HG03520 (cell line): ENCODE measurements at regions not wholly inside any gene's neighbourhood (a gene's known extent, or its start where the extent isn't known, plus 50 kb on each side); places are given as distances from the start of the nearest gene placed in this dataset.
"Not testable (repeated sequence)": the region's sequence is repeated elsewhere in the genome, so short reads cannot be mapped to it uniquely, and the experiment has no call there.

ENCODE experiments used
- ATAC-seq: cut with Tn5 transposase; IDR thresholded peaks from one replicate; pipeline ENCODE4 v1.9.1; 2021; ENCODE audit warnings: mild to moderate bottlenecking, moderate library complexity; ENCODE audit not compliant: unreplicated experiment

DNA sequence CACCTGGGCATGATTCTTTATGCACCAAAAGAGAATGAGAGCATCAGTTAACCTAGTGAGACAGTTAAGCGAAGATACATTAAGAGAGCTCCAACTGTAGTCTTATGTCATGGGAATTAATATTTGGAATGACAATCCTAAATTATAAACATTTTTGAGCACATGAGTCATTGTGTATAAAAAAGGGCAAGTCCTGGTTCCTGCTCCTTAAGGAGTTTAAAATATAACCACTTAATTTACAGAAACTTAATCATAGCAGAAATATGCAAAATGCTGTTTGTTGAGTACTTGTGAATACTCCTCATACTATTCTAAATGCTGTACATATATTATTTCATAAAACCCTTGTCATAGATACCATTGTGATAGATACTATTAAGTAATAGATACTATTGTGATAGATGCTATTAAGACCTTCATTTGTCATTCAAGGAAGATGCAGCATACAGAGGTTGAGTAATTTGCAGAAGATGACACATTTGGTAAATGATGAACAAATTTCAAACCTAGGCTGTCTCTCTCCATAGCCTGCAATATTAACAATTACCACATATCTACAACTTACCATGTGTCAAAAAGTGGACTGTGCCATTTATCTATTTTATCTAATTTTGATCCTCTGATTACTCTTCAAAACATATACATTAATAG is 301.0 kb downstream of the TBC1D4 start:
- ATAC-seq, result no peak

DNA sequence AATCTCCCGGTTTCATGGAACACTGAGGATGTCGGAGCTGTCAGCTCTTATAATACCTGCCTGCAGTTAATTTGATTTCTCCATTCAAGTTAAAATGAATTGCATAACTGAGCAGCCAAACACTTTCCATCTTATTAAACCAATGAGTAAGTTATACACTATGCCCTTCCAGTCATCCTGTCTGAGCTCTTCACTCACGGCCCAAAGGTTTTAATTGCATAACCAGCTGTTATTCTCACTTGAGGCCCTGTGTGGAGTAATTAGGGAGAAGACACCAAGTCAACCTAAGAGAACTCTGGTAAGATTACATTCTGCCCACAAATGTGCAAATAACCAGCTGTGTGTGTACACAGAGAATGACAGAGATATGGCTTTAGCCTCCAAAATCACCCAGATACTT is 303.5 kb downstream of the TBC1D4 start:
- ATAC-seq, result no peak

- ATAC-seq, result no peak
Measured at GRCh38 chr13:75175575-75175974, 306.4 kb downstream of the TBC1D4 start.

- ATAC-seq, result not testable (repeated sequence)
Measured at GRCh38 chr13:75175097-75175496, 306.9 kb downstream of the TBC1D4 start.

DNA sequence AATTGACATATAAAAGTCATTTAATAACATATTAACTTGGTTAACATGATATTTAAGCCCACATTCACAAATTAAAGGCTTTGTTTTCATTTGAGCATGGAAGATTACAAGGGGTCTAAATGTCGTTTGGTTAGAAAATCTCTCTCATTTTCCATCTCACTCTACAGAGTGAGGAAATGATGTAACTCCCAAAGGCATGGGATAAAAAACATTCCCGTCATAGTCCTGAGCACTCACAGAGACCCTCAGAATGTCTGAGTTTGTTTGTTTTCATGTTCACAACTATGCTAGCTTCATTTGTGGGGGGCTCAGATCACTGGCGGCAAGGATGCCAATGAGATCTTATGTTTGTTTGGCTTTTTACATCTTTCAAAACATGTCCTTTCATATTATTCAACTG is 307.5 kb downstream of the TBC1D4 start:
- no peak for ATAC-seq

GRCh38 chr13:75173457-75174356 is 308.3 kb downstream of the TBC1D4 start:
- ATAC-seq, result no peak

DNA sequence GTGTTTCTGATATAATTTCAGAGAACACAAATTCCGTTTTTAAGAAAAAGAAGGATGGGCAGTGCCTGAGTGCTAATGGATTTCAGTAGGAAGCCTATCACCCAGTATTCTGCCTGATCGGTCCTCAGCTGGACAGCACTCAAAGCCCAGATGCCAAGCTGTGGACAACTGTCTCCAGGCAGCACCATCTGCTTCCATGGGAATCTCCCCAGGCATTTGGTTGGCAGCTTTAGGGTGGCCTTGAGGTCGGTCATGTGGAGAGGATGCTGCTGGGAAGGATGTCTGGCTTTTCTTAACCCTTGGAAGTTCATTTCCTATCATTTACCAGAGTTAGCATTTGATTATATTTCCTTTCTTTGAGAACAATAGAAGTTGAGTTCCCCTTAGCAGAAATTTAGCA is 311.7 kb downstream of the TBC1D4 start:
- no peak for ATAC-seq

DNA sequence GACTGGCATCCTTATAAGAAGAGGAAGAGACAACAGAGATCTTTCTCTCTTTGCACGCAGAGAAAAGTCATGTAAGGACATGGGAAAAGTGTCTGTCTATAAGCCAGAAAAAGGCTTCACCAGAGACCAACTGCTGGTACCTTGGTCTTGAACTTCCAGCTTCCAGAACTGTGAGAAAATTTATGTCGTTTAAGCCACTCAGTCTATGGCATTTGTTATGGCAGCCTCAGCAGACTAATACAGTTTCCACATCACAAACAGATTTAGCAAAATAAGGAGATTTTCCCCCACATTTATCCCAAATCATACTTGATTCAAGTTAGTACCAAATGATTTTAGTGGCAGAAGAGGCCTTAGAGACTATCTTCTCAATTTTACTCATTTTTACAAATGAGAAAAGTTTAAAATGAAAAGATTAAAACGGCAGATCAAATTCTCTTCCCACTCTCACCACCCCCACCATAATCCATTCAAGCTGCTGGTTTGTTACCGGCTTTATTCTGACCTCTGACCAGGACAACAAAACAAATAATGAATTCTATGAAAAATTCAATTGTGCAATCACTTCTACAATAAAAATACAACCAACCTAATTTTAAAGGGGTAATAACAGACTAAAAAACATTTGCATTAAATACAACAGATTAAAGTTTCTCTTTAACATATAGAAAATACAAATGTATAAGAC is 316.3 kb downstream of the TBC1D4 start:
- no peak for ATAC-seq

DNA sequence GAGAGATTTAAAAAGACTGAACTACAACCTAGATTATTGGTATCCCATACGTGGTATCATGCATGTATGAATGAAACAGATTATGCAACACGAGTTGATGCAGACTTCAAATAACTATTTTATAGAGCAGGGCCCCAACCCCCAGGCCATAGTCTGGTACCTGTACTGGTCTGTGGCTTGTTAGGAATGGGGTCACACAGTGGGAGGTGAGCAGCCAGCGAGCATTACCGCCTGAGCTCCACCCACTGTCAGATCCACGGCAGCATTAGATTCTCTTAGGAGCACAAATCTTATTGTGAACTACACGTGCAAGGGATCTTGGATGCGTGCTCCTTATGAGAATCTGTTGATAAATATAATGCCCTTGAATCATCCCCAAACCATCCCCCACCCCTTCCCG is 320.2 kb downstream of the TBC1D4 start:
- ATAC-seq, result no peak

DNA sequence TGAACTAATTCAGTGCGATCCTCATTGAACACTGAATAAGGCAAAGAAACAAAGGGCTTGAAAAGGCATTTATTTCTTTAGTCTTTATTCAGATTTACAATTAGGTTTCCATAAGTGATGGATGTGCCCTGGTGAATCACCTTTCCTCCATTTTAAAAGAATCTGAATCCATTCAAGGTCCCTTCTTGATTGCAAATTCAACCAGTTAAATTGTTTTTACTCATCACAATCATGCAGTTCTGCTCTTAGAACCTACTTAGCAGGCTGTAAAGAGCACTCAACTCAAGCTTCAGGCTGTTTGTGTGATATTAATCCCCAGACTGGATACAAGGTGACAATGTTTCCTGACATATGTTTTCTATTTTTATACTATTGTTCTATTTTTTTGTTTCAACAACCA is 321.0 kb downstream of the TBC1D4 start:
- no peak for ATAC-seq

GRCh38 chr13:75154331-75154730 is 327.6 kb downstream of the TBC1D4 start:
- no peak for ATAC-seq

GRCh38 chr13:75153834-75154233 is 328.1 kb downstream of the TBC1D4 start:
- ATAC-seq, result no peak

- no peak for ATAC-seq
Measured at GRCh38 chr13:75153386-75153785, 328.6 kb downstream of the TBC1D4 start.

GRCh38 chr13:75151081-75151643 is 330.8 kb downstream of the TBC1D4 start:
- no peak for ATAC-seq

DNA sequence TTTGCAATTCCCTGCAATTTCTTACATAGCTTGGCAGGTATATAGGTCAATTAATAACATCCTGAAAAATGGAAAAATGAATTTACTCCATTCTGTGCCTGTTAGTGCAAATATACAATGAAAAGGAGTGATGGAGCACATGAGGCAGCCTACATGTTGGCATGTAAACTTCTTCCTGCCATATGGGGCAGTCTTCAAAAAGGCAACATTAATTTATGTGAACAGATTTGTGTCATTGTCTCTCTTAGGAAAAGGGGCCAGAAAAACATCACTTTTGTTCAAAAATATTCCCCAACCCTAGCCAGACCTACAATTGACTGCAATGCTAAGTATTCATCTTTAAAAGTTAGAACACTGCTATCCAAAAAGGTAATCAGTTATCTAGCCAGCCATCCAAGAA is 332.2 kb downstream of the TBC1D4 start:
- ATAC-seq, result no peak

DNA sequence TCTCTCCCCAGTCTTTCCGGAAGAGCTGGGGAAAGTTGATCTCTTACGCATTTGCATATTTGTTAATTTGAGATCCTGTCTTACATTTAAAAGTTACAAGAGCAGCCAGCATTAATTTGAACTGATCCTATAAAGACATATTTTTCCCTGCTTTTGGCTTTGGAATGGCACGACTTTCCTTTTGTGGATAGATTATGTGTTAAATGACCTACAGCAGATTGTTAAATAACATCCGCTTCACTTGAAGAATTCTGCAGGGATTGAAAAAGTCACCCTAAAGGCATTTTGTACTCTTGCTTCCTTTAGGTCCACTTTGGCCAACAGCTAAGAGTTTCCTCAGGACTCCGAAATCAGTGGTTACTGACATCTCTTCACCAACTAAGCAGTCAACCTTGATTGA is 334.0 kb downstream of the TBC1D4 start:
- no peak for ATAC-seq

GRCh38 chr13:75146436-75146835 is 335.5 kb downstream of the TBC1D4 start:
- no peak for ATAC-seq

DNA sequence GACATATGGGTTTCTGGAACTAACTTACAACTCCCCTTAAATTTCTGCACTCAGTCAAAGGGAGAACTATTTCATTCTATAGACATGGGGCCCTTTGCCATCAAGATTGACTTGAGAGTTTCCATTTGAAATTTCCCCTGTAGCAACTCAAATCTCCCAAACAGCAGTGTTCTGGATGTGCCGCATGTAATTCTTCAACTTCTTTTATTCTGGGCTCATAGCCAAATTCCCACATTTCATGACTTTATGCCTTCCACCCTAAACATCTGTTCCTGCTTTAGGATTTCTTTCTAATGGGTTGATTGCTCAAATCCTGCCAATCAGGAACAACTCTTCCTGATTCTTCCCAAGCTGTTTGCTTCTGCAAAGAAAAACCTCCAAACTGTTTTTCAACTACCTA is 336.0 kb downstream of the TBC1D4 start:
- no peak for ATAC-seq

DNA sequence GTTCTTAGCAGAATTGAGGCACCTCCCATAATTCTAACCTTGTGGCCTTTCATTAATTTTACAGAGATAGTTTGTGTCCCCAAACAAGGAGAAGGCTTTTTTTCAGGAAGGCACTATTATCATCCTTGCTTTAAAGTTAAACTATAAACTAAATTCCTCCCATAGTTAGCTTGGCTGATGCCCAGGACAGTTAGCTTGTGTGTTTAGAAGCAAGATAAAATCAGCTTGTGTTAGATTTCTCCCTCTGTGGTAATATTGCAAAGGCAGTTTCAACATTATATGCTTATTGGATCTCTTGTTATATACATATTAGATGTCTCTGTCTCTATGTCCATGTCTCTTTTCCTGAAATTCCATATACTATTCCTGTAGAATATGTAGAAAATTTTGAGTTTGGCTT is 342.7 kb downstream of the TBC1D4 start:
- no peak for ATAC-seq

DNA sequence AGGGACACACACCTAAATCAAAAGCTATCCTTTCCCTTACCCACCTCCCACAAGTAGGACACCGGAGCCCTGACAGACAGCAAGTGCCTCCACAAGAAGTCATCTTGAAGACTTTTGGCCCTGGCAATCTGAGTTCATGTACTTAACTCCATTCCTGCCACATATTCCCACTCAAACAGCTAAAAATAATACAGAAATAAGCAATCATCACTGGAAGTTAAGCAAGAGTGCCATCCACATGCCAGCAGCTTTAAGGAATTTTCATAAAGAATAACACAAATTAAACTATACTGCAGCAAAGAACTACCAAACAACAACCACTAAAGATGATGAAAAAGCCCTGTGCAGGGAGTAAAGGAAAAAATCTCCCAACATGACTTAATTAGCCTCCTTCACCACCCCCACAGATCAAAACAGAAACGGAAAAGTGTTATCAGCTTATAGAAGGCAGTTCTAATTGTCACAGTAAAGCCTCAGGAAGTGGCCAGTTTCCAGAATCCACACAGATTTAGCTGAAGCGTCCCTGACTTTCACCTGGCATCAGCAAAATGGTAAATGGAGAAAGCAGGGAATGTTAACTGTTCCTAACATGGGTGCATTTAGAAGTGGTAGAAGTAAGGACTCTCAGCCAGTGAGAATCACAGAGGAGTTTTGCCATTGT is 343.9 kb downstream of the TBC1D4 start:
- no peak for ATAC-seq

GRCh38 chr13:75136151-75136550 is 345.8 kb downstream of the TBC1D4 start:
- no peak for ATAC-seq
